Skeletal muscle tissue (tissue), 3 donors: ENCODE measurements at regions not wholly inside any gene's neighbourhood (a gene's known extent, or its start where the extent isn't known, plus 50 kb on each side); places are given as distances from the start of the nearest gene placed in this dataset.
"Not testable (repeated sequence)": the region's sequence is repeated elsewhere in the genome, so short reads cannot be mapped to it uniquely, and the experiment has no call there.

Experiments used
- H3K27ac ChIP-seq: one replicate; pipeline ENCODE4 v1.7.0; 2013; ENCODE audit warnings: mild to moderate bottlenecking, low read depth, low read length, inconsistent platforms
- H3K27me3 ChIP-seq, 3 donors: one replicate each; pipeline ENCODE4 v1.7.0; 2013; ENCODE audit warnings: low read length in 3 of 3; ENCODE audit not compliant: control insufficient read depth in 3 of 3, insufficient read depth in 3 of 3
- H3K36me3 ChIP-seq, 3 donors: one replicate each; pipeline ENCODE4 v1.7.0; 2013; ENCODE audit warnings: low read length in 3 of 3; ENCODE audit not compliant: control insufficient read depth in 3 of 3, insufficient read depth in 3 of 3
- H3K4me1 ChIP-seq, 3 donors: one replicate each; pipeline ENCODE4 v1.7.0; 2013; ENCODE audit warnings: low read length in 3 of 3, mild to moderate bottlenecking in 3 of 3; ENCODE audit not compliant: control insufficient read depth in 3 of 3, insufficient read depth in 3 of 3
- H3K4me3 ChIP-seq, 3 donors: one replicate each; pipeline ENCODE4 v1.7.0; 2013; ENCODE audit warnings: low read length in 3 of 3
- H3K9ac ChIP-seq, 3 donors: one replicate each; pipeline ENCODE4 v1.7.0; 2013; ENCODE audit warnings: low read length in 3 of 3, mild to moderate bottlenecking in 3 of 3, moderate library complexity in 2 of 3, low read depth in 1 of 3
- H3K9me3 ChIP-seq, 3 donors: one replicate each; pipeline ENCODE4 v1.7.0; 2013; ENCODE audit warnings: low read length in 3 of 3; ENCODE audit not compliant: control insufficient read depth in 3 of 3
- donor health status: Osteomylitis.

DNA sequence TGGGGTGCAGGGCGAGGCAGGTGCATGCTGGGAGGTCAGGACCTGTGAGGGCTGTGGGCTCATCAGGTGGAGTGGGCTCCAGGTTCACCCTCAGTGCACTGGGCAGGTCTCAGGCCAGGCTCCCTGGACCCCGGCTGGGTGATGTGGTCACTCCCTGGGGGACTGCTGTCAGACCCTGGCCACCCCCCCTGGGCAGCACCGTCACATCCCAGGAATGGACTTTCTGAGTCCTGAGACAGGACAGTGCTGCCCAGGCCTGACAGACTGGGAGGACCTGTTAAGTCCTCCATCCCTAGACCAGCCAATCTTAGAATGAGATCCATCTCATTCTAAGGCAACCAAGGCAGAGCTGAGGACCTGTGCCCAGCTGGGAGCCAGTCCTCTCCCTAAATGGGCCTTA, 227.2 kb downstream of the CWH43 start:
- not testable (repeated sequence) for H3K36me3 ChIP-seq, H3K4me1 ChIP-seq, H3K27ac ChIP-seq, H3K4me3 ChIP-seq, H3K9ac ChIP-seq, H3K27me3 ChIP-seq, H3K9me3 ChIP-seq

DNA sequence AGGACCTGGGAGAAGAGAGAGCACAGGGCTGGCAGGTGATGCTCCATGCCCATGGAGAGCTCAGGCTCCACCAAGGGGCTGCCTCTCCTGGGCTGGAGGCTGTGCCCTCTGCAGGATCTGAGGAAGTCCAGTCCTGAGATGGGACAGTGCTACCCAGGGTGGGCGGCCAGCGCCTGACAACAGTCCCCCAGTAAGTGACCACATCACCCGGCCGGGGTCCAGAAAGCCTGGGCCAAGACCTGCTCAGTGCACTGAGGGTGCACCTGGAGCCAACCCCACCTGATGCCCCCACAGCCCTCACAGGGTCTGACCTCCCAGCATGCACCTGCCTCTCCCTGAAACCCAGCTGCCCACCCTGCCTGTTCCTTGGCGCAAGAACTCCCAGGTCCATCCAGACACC, 227.7 kb downstream of the CWH43 start:
- H3K27me3 ChIP-seq, H3K9me3 ChIP-seq, H3K36me3 ChIP-seq, H3K4me3 ChIP-seq, H3K27ac ChIP-seq, H3K9ac ChIP-seq, H3K4me1 ChIP-seq: not testable (repeated sequence)

DNA sequence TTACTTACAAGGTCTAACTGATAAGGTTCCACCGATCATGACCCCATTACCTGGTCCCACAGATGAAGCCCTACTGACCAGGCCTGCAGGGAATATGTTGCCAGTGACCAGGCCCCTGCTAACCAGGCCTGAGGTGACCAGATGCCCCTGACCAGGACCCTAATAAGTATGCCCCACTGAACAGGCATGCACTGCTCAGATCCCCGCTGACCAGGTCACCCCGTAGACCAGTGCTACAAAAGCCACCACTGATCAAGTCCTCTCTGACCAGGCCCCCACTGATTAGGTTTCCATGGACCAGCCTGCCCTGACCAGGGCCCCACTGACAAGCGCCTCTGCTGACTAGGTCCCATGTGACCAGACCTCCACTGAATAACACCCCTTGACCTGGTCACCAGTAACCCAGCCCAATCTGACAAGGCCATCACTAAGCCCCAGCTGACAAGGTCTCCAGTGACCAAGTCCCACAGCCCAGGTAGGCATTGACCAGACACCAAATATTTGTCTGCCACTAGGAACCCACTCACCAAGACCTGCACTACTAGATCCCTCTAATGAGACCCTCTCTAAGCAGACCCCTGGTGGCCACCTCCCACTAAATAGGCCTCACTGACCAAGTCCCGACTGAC, 228.5 kb downstream of the CWH43 start:
- not testable (repeated sequence) for H3K27me3 ChIP-seq, H3K36me3 ChIP-seq, H3K9me3 ChIP-seq, H3K27ac ChIP-seq, H3K9ac ChIP-seq, H3K4me3 ChIP-seq, H3K4me1 ChIP-seq

DNA sequence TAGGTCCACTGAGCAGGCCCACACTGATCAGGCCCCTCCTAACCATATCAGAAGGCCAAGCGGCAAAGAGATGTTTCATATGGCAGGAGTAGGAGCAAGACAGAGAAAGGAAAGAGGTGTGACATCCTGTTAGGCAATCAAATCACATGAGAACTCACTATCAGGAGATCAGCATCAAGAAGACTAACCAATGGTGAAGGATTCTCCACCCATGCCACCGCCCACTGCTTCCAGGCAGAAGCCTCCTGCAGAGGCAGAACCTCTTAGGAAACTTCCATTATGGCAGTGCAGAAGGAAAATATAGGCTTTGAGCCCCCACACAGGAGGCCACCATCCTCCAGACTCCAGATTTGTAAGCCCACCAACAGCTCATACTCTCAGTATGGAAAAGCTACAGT, 229.0 kb downstream of the CWH43 start:
- not testable (repeated sequence) for H3K36me3 ChIP-seq, H3K4me1 ChIP-seq, H3K4me3 ChIP-seq, H3K9ac ChIP-seq, H3K9me3 ChIP-seq, H3K27ac ChIP-seq, H3K27me3 ChIP-seq

DNA sequence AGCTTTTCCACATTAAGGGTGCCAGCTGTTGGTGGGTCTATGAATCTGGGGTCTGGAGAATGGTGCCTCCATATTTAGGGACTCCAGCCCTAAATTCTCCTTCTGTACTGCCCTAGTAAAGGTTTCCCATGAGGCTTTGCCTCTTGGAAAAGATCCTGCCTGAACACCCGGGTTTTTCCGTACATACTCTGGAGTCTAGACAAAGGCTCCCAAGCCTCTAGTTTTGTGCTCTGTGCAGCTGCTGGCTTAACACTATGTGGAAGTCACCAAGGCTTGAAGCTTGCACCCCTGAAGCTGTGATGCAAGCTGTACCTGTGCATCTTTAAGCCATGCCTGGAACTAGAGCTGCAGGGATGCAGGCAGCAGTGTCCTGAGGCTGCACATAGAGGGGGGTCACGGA, 230.5 kb downstream of the CWH43 start:
- not testable (repeated sequence) for H3K4me3 ChIP-seq, H3K9me3 ChIP-seq, H3K27me3 ChIP-seq, H3K36me3 ChIP-seq, H3K9ac ChIP-seq, H3K27ac ChIP-seq, H3K4me1 ChIP-seq

DNA sequence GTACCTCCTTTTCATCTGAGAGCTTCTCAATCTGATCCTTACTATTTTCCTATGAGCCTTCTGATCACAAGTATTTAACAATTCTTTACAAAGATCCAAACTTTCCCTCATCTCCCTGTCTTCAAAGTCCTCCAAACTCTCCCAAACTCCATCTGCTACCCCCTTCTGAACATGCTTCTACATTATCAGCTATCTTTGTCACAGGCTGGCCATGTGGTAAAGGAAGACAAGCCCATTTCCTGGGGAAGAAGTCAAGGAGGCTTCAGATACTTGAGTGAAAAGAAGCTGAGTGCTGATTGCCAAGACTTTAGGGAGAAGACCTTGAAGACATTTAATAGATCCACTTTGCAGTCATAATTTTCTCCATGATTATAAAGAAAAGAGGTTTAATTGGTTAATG, 231.4 kb downstream of the CWH43 start:
- H3K9me3 ChIP-seq, result no peaks in the 10 kb centered on the region

DNA sequence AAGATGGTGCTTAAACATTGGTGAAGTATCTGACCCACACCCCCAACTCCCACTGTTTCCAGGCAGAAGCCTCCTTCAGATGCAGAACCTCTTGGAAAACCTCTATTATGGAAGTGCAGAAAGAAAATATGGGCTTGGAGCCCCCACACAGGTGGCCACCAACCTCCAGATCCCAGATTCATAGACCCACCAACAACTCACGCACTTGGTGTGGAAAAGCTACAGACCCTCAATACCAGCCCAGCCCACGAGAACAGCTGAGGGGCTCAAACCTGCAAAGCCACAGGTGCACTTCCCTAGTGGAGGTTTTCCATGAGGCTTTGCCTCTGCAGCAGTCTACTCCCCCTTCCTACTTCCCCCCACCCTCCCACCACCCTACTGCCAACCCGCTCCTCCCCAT, 232.0 kb downstream of the CWH43 start:
- H3K4me1 ChIP-seq, H3K27me3 ChIP-seq, H3K36me3 ChIP-seq, H3K9me3 ChIP-seq, H3K9ac ChIP-seq, H3K4me3 ChIP-seq, H3K27ac ChIP-seq: not testable (repeated sequence)

More for the DNA sequence above, 231.4 kb downstream of the CWH43 start:
- H3K36me3 ChIP-seq, result no peaks in the 10 kb centered on the region
- H3K9ac ChIP-seq, result no peak overlapping the region
- no peak overlapping the region for H3K4me3 ChIP-seq
- H3K27me3 ChIP-seq, result no peaks in the 10 kb centered on the region
- no peak overlapping the region for H3K27ac ChIP-seq
- no peaks in the 10 kb centered on the region for H3K4me1 ChIP-seq

DNA sequence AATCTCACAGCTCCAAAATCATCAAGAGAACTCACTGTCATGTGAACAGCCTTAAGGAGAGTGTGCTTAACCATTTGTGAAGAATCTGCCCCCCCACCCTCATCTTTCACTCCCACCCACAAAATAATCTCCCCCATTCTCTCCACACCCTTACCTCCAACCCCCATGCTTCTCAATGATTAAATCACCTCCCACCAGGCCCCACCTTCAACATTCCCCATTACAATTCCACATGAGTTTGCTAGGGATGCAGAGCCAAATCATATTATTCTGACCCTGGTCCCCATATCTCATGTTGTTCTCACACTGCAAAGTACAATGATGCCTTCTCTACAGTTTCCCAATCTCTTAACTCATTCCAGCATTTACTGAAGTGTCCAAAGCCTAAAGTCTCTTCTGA, 232.9 kb downstream of the CWH43 start:
- not testable (repeated sequence) for H3K9me3 ChIP-seq, H3K36me3 ChIP-seq, H3K27ac ChIP-seq, H3K4me3 ChIP-seq, H3K9ac ChIP-seq, H3K27me3 ChIP-seq, H3K4me1 ChIP-seq

DNA sequence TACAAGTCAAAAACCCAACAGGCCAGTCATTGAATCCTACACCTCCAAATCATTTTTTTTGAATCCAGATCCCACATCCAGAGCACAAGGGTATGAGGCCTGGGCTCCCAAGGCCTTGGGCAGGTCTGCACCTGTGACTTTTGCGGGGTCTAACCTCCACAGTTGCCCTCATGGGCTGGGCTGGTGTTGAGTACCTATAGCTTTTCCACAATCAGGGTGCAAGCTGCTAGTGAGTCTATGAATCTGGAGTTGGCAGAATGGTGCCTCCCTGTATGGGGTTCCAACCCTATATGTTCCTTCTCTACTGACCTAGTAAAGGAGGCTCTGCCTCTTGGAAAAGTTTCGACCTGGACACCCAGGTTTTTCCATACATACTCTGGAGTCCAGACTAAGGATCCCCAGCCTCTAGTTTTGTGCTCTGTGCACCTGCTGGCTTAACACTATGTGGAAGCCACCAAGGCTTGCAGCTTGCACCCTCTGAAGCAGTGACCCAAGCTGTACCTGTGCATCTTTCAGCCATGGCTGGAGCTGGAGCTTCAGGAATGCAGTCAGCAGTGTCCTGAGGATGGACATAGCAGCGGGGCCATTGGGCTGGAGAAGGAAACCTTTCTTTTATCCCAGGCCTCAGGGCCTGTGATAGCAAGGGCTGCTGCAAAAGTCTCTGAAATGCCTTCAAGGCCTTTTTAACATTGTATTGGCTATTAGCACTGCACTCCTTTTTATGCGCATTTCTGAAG, 233.6 kb downstream of the CWH43 start:
- H3K9ac ChIP-seq, H3K4me1 ChIP-seq, H3K4me3 ChIP-seq, H3K27ac ChIP-seq, H3K27me3 ChIP-seq, H3K9me3 ChIP-seq, H3K36me3 ChIP-seq: not testable (repeated sequence)

DNA sequence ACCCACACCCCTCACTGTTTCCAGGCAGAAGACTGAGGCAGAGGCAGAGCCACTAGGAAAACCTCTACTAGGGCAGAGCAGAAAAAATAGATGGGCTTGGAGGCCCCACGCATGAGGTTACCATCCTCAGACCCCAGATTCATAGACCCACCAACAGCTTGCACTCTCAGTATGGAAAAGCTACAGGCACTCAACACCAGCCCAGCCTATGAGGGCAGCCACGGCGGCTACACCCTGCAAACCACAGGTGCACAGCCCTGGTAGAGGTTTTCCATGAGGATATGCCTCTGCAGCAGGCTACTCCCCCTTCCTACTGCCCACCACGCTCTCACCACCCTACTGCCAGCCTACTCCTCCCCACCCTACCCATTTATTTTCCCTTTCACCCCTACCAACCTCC, 235.1 kb downstream of the CWH43 start:
- Histone ChIP-seq H3K36me3 (no peaks in the 10 kb centered on the region), H3K27me3 (no peaks in the 10 kb centered on the region), H3K4me1 (no peaks in the 10 kb centered on the region), H3K4me3 (no peak overlapping the region), H3K9ac (no peak overlapping the region), H3K9me3 (no peaks in the 10 kb centered on the region), H3K27ac (no peak overlapping the region)
